ENCODE measurements at regions not wholly inside any gene's neighbourhood (a gene's known extent, or its start where the extent isn't known, plus 50 kb on each side); places are given as distances from the start of the nearest gene placed in this dataset.
A peak's percentile ranks its signal among the peaks of the same experiment; 100 is the strongest.

DNA sequence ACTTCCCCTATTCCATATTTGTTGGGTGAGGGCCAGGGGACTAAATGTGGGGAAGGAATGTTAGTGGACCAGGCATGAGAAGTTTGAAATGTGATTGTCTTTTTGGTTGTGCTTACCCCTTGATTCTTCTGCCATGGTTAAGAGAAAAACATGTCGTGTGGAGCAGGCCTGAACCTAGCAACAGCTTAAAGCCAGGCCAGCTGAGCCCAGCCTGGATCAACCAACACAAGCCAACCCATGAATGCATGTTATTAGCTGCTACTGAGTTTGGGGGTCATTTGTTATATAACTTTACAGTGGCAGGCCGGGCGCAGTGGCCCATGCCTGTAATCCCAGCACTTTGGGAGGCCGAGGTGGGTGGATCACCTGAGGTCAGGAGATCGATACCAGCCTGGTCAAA is 52.4 kb upstream of the TRIO start:
- FAIRE-seq (no peak), DNase-seq (ENCODE audit: low read depth) (no peak)
- Histone ChIP-seq H3K4me3 (ENCODE audit: low read depth, low read length) (no peak overlapping the region), H3K36me3 (ENCODE audit: control insufficient read depth, insufficient read depth, low read length) (no peaks in the 10 kb centered on the region), H3K27me3 (ENCODE audit: control insufficient read depth, insufficient read depth, low read length) (no peaks in the 10 kb centered on the region)
- TF ChIP-seq, protein P1, sequence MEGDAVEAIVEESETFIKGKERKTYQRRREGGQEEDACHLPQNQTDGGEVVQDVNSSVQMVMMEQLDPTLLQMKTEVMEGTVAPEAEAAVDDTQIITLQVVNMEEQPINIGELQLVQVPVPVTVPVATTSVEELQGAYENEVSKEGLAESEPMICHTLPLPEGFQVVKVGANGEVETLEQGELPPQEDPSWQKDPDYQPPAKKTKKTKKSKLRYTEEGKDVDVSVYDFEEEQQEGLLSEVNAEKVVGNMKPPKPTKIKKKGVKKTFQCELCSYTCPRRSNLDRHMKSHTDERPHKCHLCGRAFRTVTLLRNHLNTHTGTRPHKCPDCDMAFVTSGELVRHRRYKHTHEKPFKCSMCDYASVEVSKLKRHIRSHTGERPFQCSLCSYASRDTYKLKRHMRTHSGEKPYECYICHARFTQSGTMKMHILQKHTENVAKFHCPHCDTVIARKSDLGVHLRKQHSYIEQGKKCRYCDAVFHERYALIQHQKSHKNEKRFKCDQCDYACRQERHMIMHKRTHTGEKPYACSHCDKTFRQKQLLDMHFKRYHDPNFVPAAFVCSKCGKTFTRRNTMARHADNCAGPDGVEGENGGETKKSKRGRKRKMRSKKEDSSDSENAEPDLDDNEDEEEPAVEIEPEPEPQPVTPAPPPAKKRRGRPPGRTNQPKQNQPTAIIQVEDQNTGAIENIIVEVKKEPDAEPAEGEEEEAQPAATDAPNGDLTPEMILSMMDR (IDR thresholded peaks at IDR 0.05; ENCODE audit: insufficient read depth, low read length, severe bottlenecking), result no peak

DNA sequence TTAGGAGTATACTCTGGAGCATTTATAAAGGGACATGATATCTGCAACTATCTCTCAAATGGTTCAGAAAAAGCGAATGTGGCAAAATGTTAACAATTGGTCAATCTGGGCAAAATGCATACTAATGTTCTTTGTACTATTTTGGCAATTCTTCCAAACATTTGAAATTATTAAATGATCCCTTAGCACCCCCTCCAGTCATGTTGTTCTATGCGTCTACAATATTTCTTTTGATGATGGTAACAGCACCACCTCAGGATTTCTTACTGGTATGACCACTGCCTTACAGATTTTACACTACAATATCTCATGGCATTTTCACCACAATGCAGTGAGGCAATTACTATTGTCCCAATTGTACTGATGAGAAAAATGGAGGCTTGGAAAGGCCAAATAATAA is 52.9 kb upstream of the TRIO start:
- Histone ChIP-seq H3K36me3 (ENCODE audit: control insufficient read depth, insufficient read depth, low read length) (no peaks in the 10 kb centered on the region), H3K4me3 (ENCODE audit: low read depth, low read length) (no peak overlapping the region), H3K27me3 (ENCODE audit: control insufficient read depth, insufficient read depth, low read length) (no peaks in the 10 kb centered on the region)
- FAIRE-seq (no peak), DNase-seq (ENCODE audit: low read depth) (no peak)
- TF ChIP-seq, protein P1 (IDR thresholded peaks at IDR 0.05; ENCODE audit: insufficient read depth, low read length, severe bottlenecking), result no peak

DNA sequence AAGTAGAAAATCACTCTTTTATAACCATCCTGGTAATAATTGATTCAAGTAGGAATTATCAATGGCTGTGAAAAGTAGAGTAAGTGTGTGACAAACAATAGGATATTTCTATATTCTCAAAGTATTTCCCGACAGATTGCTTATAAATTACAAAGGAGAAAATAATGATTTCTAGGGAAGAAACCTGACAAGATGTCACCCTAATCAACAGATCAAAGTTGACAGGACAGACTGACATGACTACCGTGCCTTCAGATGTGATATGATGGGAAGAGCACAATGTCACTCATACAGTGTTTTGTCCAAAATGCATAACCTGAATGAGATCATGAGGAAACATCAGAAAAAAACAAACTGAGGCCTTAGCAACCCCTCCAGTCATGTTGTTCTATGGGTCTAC is 53.9 kb upstream of the TRIO start:
- H3K27me3 ChIP-seq (ENCODE audit: control insufficient read depth, insufficient read depth, low read length), result no peaks in the 10 kb centered on the region
- TF ChIP-seq, protein P1 (IDR thresholded peaks at IDR 0.05; ENCODE audit: insufficient read depth, low read length, severe bottlenecking), result no peak
- FAIRE-seq, result no peak
- no peak overlapping the region for H3K4me3 ChIP-seq (ENCODE audit: low read depth, low read length)
- no peaks in the 10 kb centered on the region for H3K36me3 ChIP-seq (ENCODE audit: control insufficient read depth, insufficient read depth, low read length)
- no peak for DNase-seq (ENCODE audit: low read depth)

DNA sequence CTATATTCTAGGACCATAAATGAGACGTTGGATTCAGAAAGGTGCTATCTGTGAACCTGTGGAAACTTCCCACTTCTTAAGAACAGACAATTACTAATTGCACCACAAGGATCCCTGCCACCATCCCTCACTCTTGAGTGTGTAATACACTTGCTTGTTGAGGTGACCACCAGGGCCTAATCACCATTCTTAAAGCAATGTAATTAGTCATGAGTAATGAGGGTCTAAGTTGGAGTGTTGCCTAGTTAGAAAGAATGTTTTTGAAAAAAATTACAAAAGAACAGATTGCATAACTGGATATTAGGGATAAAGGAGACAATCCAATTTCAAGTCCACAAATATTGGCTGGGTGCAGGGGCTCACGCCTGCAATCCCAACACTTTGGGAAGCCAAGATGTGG is 56.9 kb upstream of the TRIO start:
- Histone ChIP-seq H3K36me3 (ENCODE audit: control insufficient read depth, insufficient read depth, low read length) (no peaks in the 10 kb centered on the region), H3K27me3 (ENCODE audit: control insufficient read depth, insufficient read depth, low read length) (no peaks in the 10 kb centered on the region), H3K4me3 (ENCODE audit: low read depth, low read length) (no peak overlapping the region)
- FAIRE-seq (no peak), DNase-seq (ENCODE audit: low read depth) (peak; percentile 22)
- TF ChIP-seq, protein P1 (IDR thresholded peaks at IDR 0.05; ENCODE audit: insufficient read depth, low read length, severe bottlenecking), result no peak

DNA sequence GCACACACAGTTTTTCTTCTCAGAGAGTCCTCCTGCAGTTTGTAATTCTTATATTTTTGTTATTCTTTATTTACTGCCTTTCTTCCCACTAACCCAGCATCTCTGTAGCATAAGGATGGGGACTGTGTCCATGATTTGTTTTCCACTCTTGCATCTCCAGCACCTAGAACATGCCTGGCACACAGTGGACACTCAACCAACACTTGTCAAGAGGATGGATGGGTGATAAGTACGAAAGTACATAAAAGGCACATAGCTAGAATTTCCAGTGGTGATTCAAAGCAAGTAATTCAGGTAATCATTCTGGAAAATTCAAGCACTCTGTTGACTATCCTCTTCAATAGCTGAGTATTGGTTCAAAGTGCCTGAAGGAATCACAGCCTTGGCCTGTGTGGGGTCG is 60.2 kb upstream of the TRIO start:
- H3K27me3 ChIP-seq (ENCODE audit: control insufficient read depth, insufficient read depth, low read length), result no peaks in the 10 kb centered on the region
- TF ChIP-seq, protein P1 (IDR thresholded peaks at IDR 0.05; ENCODE audit: insufficient read depth, low read length, severe bottlenecking), result no peak
- no peaks in the 10 kb centered on the region for H3K36me3 ChIP-seq (ENCODE audit: control insufficient read depth, insufficient read depth, low read length)
- no peak overlapping the region for H3K4me3 ChIP-seq (ENCODE audit: low read depth, low read length)
- FAIRE-seq (no peak), DNase-seq (ENCODE audit: low read depth) (no peak)

DNA sequence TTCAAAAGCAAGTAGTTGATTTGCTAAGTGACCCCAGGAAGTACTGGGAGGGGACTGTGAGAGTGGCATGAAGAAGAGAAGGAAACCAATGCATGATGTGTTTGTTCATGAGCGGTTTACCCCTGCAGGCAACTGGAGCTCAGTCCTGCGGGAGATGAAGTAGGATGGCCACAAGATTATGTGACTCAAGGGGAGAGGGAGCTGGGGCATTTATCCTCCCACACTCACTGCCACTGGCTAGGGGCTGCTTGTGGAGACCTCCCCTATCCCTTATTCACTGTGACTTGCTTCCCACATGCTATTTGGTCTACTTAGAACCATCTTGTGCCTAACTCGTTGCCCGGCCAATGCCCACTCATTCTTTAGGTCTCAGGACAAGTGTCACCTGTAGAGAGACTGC is 60.6 kb upstream of the TRIO start:
- FAIRE-seq, result no peak

More for the DNA sequence above, 60.6 kb upstream of the TRIO start:
- Histone ChIP-seq H3K4me3 (ENCODE audit: low read depth, low read length) (no peak overlapping the region), H3K27me3 (ENCODE audit: control insufficient read depth, insufficient read depth, low read length) (no peaks in the 10 kb centered on the region), H3K36me3 (ENCODE audit: control insufficient read depth, insufficient read depth, low read length) (no peaks in the 10 kb centered on the region)
- TF ChIP-seq, protein P1 (IDR thresholded peaks at IDR 0.05; ENCODE audit: insufficient read depth, low read length, severe bottlenecking), result no peak
- DNase-seq (ENCODE audit: low read depth), result no peak

Measured in bronchial epithelial cell (primary cell).